Neural cell (in vitro differentiated cells): ENCODE measurements at regions not wholly inside any gene's neighbourhood (a gene's known extent, or its start where the extent isn't known, plus 50 kb on each side); places are given as distances from the start of the nearest gene placed in this dataset.

Experiments
- CTCF ChIP-seq: fragments of 450-650 bp; IDR thresholded peaks from 2 replicates; pipeline ENCODE4 v1.5.1; 2014; ENCODE audit warnings: antibody characterized with exemption, mild to moderate bottlenecking, moderate library complexity; ENCODE audit not compliant: poor library complexity, severe bottlenecking
- EP300 ChIP-seq: fragments of 450-650 bp; conservative IDR thresholded peaks from 2 replicates; pipeline ENCODE4 v1.6.1; 2014; ENCODE audit warnings: antibody characterized with exemption, mild to moderate bottlenecking, moderate library complexity; ENCODE audit not compliant: poor library complexity, severe bottlenecking

GRCh38 chr15:29896062-29896461 is 73.8 kb upstream of the TJP1 start:
- TF ChIP-seq CTCF, result no peak
- no peak for TF ChIP-seq EP300
